A673 (cell line): ENCODE measurements at regions not wholly inside any gene's neighbourhood (a gene's known extent, or its start where the extent isn't known, plus 50 kb on each side); places are given as distances from the start of the nearest gene placed in this dataset.

Experiments used
- EZH2 ChIP-seq: fragments of 200-600 bp; sonication (generic); IDR thresholded peaks from 2 replicates; pipeline ENCODE4 v1.6.1; 2017; ENCODE audit warnings: borderline replicate concordance, low read depth, mild to moderate bottlenecking, mixed read lengths, antibody characterized with exemption, low read length; ENCODE audit not compliant: poor library complexity, severe bottlenecking
- TF ChIP-seq, protein P1 (sequence below): fragments of 300-800, 200-600 bp; sonication (generic); conservative IDR thresholded peaks from 2 replicates; pipeline ENCODE4 v1.5.1; 2017; ENCODE audit warnings: low read depth, mild to moderate bottlenecking, antibody characterized with exemption, low read length, moderate library complexity, mixed read lengths

GRCh38 chr2:16466133-16466820 lies 199.4 kb downstream of the CYRIA start:
- TF ChIP-seq, protein P1, sequence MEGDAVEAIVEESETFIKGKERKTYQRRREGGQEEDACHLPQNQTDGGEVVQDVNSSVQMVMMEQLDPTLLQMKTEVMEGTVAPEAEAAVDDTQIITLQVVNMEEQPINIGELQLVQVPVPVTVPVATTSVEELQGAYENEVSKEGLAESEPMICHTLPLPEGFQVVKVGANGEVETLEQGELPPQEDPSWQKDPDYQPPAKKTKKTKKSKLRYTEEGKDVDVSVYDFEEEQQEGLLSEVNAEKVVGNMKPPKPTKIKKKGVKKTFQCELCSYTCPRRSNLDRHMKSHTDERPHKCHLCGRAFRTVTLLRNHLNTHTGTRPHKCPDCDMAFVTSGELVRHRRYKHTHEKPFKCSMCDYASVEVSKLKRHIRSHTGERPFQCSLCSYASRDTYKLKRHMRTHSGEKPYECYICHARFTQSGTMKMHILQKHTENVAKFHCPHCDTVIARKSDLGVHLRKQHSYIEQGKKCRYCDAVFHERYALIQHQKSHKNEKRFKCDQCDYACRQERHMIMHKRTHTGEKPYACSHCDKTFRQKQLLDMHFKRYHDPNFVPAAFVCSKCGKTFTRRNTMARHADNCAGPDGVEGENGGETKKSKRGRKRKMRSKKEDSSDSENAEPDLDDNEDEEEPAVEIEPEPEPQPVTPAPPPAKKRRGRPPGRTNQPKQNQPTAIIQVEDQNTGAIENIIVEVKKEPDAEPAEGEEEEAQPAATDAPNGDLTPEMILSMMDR: no peak
- no peak for TF ChIP-seq EZH2
